Activated naive CD8-positive, alpha-beta T cell treated with anti-CD3 and anti-CD28 coated beads for 36 hours (primary cell): ENCODE measurements at regions not wholly inside any gene's neighbourhood (a gene's known extent, or its start where the extent isn't known, plus 50 kb on each side); places are given as distances from the start of the nearest gene placed in this dataset.

Source experiments
- DNase-seq: peaks from one replicate; pipeline ENCODE4 v3.0.0; 2021
- H3K27ac Mint-ChIP-seq: one replicate; pipeline ENCODE4 v1.8.0; 2022; ENCODE audit warnings: mild to moderate bottlenecking, moderate library complexity, mixed read lengths
- H3K27me3 Mint-ChIP-seq: one replicate; pipeline ENCODE4 v1.8.0; 2022; ENCODE audit warnings: mild to moderate bottlenecking, mixed read lengths
- H3K36me3 Mint-ChIP-seq: one replicate; pipeline ENCODE4 v1.8.0; 2021; ENCODE audit warnings: mild to moderate bottlenecking, mixed read lengths
- H3K4me1 Mint-ChIP-seq: one replicate; pipeline ENCODE4 v1.8.0; 2021; ENCODE audit warnings: mixed read lengths
- H3K4me3 Mint-ChIP-seq: one replicate; pipeline ENCODE4 v1.8.0; 2022; ENCODE audit warnings: mild to moderate bottlenecking, moderate library complexity, mixed read lengths
- H3K9me3 Mint-ChIP-seq: one replicate; pipeline ENCODE4 v1.8.0; 2022; ENCODE audit warnings: mixed read lengths

- H3K36me3 Mint-ChIP-seq, result no peaks in the 10 kb centered on the region
- peaks cover 4% of the 10 kb centered on the region for H3K4me1 Mint-ChIP-seq
- H3K4me3 Mint-ChIP-seq, result no peak overlapping the region
- H3K27ac Mint-ChIP-seq, result no peak overlapping the region
- DNase-seq, result no peak
- no peaks in the 10 kb centered on the region for H3K9me3 Mint-ChIP-seq
- peaks cover 5% of the 10 kb centered on the region for H3K27me3 Mint-ChIP-seq
Observed at GRCh38 chr6:44594481-44594880, 207.0 kb downstream of the CDC5L start.

GRCh38 chr6:44598679-44599078 is 211.2 kb downstream of the CDC5L start:
- no peaks in the 10 kb centered on the region for H3K36me3 Mint-ChIP-seq
- no peak for DNase-seq
- no peak overlapping the region for H3K4me3 Mint-ChIP-seq
- no peak overlapping the region for H3K27ac Mint-ChIP-seq
- no peaks in the 10 kb centered on the region for H3K9me3 Mint-ChIP-seq
- no peaks in the 10 kb centered on the region for H3K27me3 Mint-ChIP-seq
- peaks cover 1% of the 10 kb centered on the region for H3K4me1 Mint-ChIP-seq

GRCh38 chr6:44599672-44600071 is 212.2 kb downstream of the CDC5L start:
- Mint-ChIP-seq H3K27ac (no peak overlapping the region), H3K9me3 (no peaks in the 10 kb centered on the region), H3K27me3 (no peaks in the 10 kb centered on the region), H3K4me3 (no peak overlapping the region), H3K4me1 (no peaks in the 10 kb centered on the region), H3K36me3 (no peaks in the 10 kb centered on the region)
- DNase-seq, result no peak

- Mint-ChIP-seq H3K4me3 (no peak overlapping the region), H3K9me3 (no peaks in the 10 kb centered on the region), H3K4me1 (no peaks in the 10 kb centered on the region), H3K27me3 (no peaks in the 10 kb centered on the region), H3K27ac (no peak overlapping the region), H3K36me3 (no peaks in the 10 kb centered on the region)
- DNase-seq, result no peak
Observed at GRCh38 chr6:44603044-44603686, 215.7 kb downstream of the CDC5L start.

GRCh38 chr6:44606504-44606903 is 219.0 kb downstream of the CDC5L start:
- H3K4me1 Mint-ChIP-seq, result no peaks in the 10 kb centered on the region
- H3K27ac Mint-ChIP-seq, result no peak overlapping the region
- DNase-seq, result no peak
- H3K4me3 Mint-ChIP-seq, result no peak overlapping the region
- no peaks in the 10 kb centered on the region for H3K9me3 Mint-ChIP-seq
- H3K27me3 Mint-ChIP-seq, result no peaks in the 10 kb centered on the region
- no peaks in the 10 kb centered on the region for H3K36me3 Mint-ChIP-seq

- no peak for DNase-seq
- H3K27me3 Mint-ChIP-seq, result no peaks in the 10 kb centered on the region
- no peak overlapping the region for H3K4me3 Mint-ChIP-seq
- no peaks in the 10 kb centered on the region for H3K36me3 Mint-ChIP-seq
- no peaks in the 10 kb centered on the region for H3K9me3 Mint-ChIP-seq
- no peak overlapping the region for H3K27ac Mint-ChIP-seq
- no peaks in the 10 kb centered on the region for H3K4me1 Mint-ChIP-seq
Observed at GRCh38 chr6:44606976-44607375, 219.5 kb downstream of the CDC5L start.

- no peak for DNase-seq
- H3K4me3 Mint-ChIP-seq, result no peak overlapping the region
- no peak overlapping the region for H3K27ac Mint-ChIP-seq
- no peaks in the 10 kb centered on the region for H3K36me3 Mint-ChIP-seq
- no peaks in the 10 kb centered on the region for H3K9me3 Mint-ChIP-seq
- no peaks in the 10 kb centered on the region for H3K27me3 Mint-ChIP-seq
- H3K4me1 Mint-ChIP-seq, result no peaks in the 10 kb centered on the region
Observed at GRCh38 chr6:44608175-44608574, 220.7 kb downstream of the CDC5L start.

- H3K27ac Mint-ChIP-seq, result no peak overlapping the region
- H3K27me3 Mint-ChIP-seq, result no peaks in the 10 kb centered on the region
- H3K4me3 Mint-ChIP-seq, result no peak overlapping the region
- H3K9me3 Mint-ChIP-seq, result no peaks in the 10 kb centered on the region
- no peaks in the 10 kb centered on the region for H3K4me1 Mint-ChIP-seq
- H3K36me3 Mint-ChIP-seq, result no peaks in the 10 kb centered on the region
- DNase-seq, result no peak
Observed at GRCh38 chr6:44609051-44609612, 221.6 kb downstream of the CDC5L start.

- Mint-ChIP-seq H3K36me3 (no peaks in the 10 kb centered on the region), H3K27me3 (no peaks in the 10 kb centered on the region), H3K9me3 (no peaks in the 10 kb centered on the region)
Observed at GRCh38 chr6:44614396-44614795, 226.9 kb downstream of the CDC5L start.

GRCh38 chr6:44615621-44616020 is 228.1 kb downstream of the CDC5L start:
- DNase-seq, result no peak
- no peak overlapping the region for H3K27ac Mint-ChIP-seq
- H3K9me3 Mint-ChIP-seq, result no peaks in the 10 kb centered on the region
- no peaks in the 10 kb centered on the region for H3K36me3 Mint-ChIP-seq
- no peaks in the 10 kb centered on the region for H3K4me1 Mint-ChIP-seq
- H3K27me3 Mint-ChIP-seq, result no peaks in the 10 kb centered on the region
- H3K4me3 Mint-ChIP-seq, result no peak overlapping the region

More at GRCh38 chr6:44614396-44614795, 226.9 kb downstream of the CDC5L start:
- no peak for DNase-seq
- no peaks in the 10 kb centered on the region for H3K4me1 Mint-ChIP-seq
- H3K27ac Mint-ChIP-seq, result no peak overlapping the region
- no peak overlapping the region for H3K4me3 Mint-ChIP-seq

- DNase-seq, result no peak
- Mint-ChIP-seq H3K9me3 (no peaks in the 10 kb centered on the region), H3K27ac (no peak overlapping the region), H3K27me3 (no peaks in the 10 kb centered on the region), H3K36me3 (no peaks in the 10 kb centered on the region), H3K4me3 (no peak overlapping the region), H3K4me1 (no peaks in the 10 kb centered on the region)
Observed at GRCh38 chr6:44617416-44617815, 229.9 kb downstream of the CDC5L start.

- no peak for DNase-seq
- no peaks in the 10 kb centered on the region for H3K4me1 Mint-ChIP-seq
- H3K27ac Mint-ChIP-seq, result no peak overlapping the region
- no peaks in the 10 kb centered on the region for H3K36me3 Mint-ChIP-seq
- no peaks in the 10 kb centered on the region for H3K9me3 Mint-ChIP-seq
- H3K27me3 Mint-ChIP-seq, result no peaks in the 10 kb centered on the region
- no peak overlapping the region for H3K4me3 Mint-ChIP-seq
Observed at GRCh38 chr6:44618371-44618770, 230.9 kb downstream of the CDC5L start.

- Mint-ChIP-seq H3K27ac (no peak overlapping the region), H3K4me3 (no peak overlapping the region), H3K27me3 (no peaks in the 10 kb centered on the region), H3K36me3 (no peaks in the 10 kb centered on the region), H3K4me1 (no peaks in the 10 kb centered on the region), H3K9me3 (no peaks in the 10 kb centered on the region)
- no peak for DNase-seq
Observed at GRCh38 chr6:44620922-44621321, 233.4 kb downstream of the CDC5L start.

- H3K4me1 Mint-ChIP-seq, result no peaks in the 10 kb centered on the region
- DNase-seq, result no peak
- no peak overlapping the region for H3K27ac Mint-ChIP-seq
- H3K36me3 Mint-ChIP-seq, result no peaks in the 10 kb centered on the region
- no peaks in the 10 kb centered on the region for H3K9me3 Mint-ChIP-seq
- no peak overlapping the region for H3K4me3 Mint-ChIP-seq
- no peaks in the 10 kb centered on the region for H3K27me3 Mint-ChIP-seq
Observed at GRCh38 chr6:44621846-44622245, 234.3 kb downstream of the CDC5L start.

- Mint-ChIP-seq H3K9me3 (no peaks in the 10 kb centered on the region), H3K4me1 (no peaks in the 10 kb centered on the region), H3K27me3 (no peaks in the 10 kb centered on the region), H3K4me3 (no peak overlapping the region), H3K36me3 (no peaks in the 10 kb centered on the region), H3K27ac (no peak overlapping the region)
- DNase-seq, result no peak
Observed at GRCh38 chr6:44622555-44622954, 235.0 kb downstream of the CDC5L start.

- Mint-ChIP-seq H3K36me3 (no peaks in the 10 kb centered on the region), H3K27me3 (no peaks in the 10 kb centered on the region), H3K4me3 (no peak overlapping the region), H3K4me1 (no peaks in the 10 kb centered on the region), H3K9me3 (no peaks in the 10 kb centered on the region), H3K27ac (no peak overlapping the region)
- DNase-seq, result no peak
Observed at GRCh38 chr6:44622956-44623355, 235.4 kb downstream of the CDC5L start.
